Karpas-422 (cell line): ENCODE measurements at regions not wholly inside any gene's neighbourhood (a gene's known extent, or its start where the extent isn't known, plus 50 kb on each side); places are given as distances from the start of the nearest gene placed in this dataset.

Source experiments
- DNase-seq: peaks from one replicate; pipeline ENCODE4 v3.0.0-alpha.2; 2015
- H2AFZ ChIP-seq: fragments of 200-600 bp; sonication (generic); 2 replicates; pipeline ENCODE4 v1.6.1; 2014; ENCODE audit warnings: antibody characterized with exemption, low read length, mixed read lengths
- H3K27ac ChIP-seq: fragments of 200-600 bp; sonication (generic); 2 replicates; pipeline ENCODE4 v1.5.1; 2014; ENCODE audit warnings: mild to moderate bottlenecking, low read length, moderate library complexity
- H3K27me3 ChIP-seq: fragments of 200-600 bp; sonication (generic); 2 replicates; pipeline ENCODE4 v1.6.1; 2014; ENCODE audit warnings: low read length, mixed read lengths
- H3K36me3 ChIP-seq: fragments of 200-600 bp; sonication (generic); 2 replicates; pipeline ENCODE4 v1.6.1; 2014; ENCODE audit warnings: low read length, mixed read lengths; ENCODE audit not compliant: insufficient read depth
- H3K4me1 ChIP-seq: fragments of 200-600 bp; sonication (generic); 2 replicates; pipeline ENCODE4 v1.6.1; 2014; ENCODE audit warnings: mild to moderate bottlenecking, low read length, mixed read lengths
- H3K4me2 ChIP-seq: fragments of 200-600 bp; sonication (generic); 2 replicates; pipeline ENCODE4 v1.6.1; 2014; ENCODE audit warnings: low read length, low read depth, mild to moderate bottlenecking; ENCODE audit not compliant: poor library complexity, severe bottlenecking
- H3K4me3 ChIP-seq: fragments of 200-600 bp; sonication (generic); 2 replicates; pipeline ENCODE4 v1.5.1; 2014; ENCODE audit warnings: mild to moderate bottlenecking, antibody characterized with exemption, low read length, mixed read lengths
- H3K79me2 ChIP-seq: fragments of 200-600 bp; sonication (generic); 2 replicates; pipeline ENCODE4 v1.6.1; 2014; ENCODE audit warnings: mild to moderate bottlenecking, low read length, mixed read lengths
- H3K9ac ChIP-seq: fragments of 200-600 bp; sonication (generic); 2 replicates; pipeline ENCODE4 v1.6.0; 2014; ENCODE audit warnings: low read length
- H3K9me2 ChIP-seq: fragments of 200-600 bp; sonication (generic), shearing (Covaris generic); replicated peaks from 2 replicates; pipeline ENCODE4 v1.6.0; 2014; ENCODE audit warnings: mild to moderate bottlenecking, low read length, moderate library complexity; ENCODE audit not compliant: insufficient read depth
- H3K9me3 ChIP-seq: fragments of 300-700, 200-600 bp; sonication (generic); 2 replicates; pipeline ENCODE4 v1.6.1; 2014; ENCODE audit warnings: low read length, mixed read lengths
- H4K20me1 ChIP-seq: fragments of 200-600 bp; sonication (generic); 2 replicates; pipeline ENCODE4 v1.6.1; 2014; ENCODE audit warnings: mild to moderate bottlenecking, antibody characterized with exemption, low read length, low read depth; ENCODE audit not compliant: insufficient read depth

GRCh38 chr3:83011481-83011880, 1250.0 kb upstream of the GBE1 start:
- no peaks in the 10 kb centered on the region for H3K9me2 ChIP-seq
- no peaks in the 10 kb centered on the region for H3K79me2 ChIP-seq

GRCh38 chr3:83003917-83004316, 1242.5 kb upstream of the GBE1 start:
- DNase-seq: no peak
- Histone ChIP-seq H2AFZ (no peak overlapping the region), H3K27ac (no peak overlapping the region)

More at GRCh38 chr3:83011481-83011880, 1250.0 kb upstream of the GBE1 start:
- H3K9me3 ChIP-seq: peaks cover 28% of the 10 kb centered on the region
- no peak overlapping the region for H3K4me3 ChIP-seq
- no peaks in the 10 kb centered on the region for H3K36me3 ChIP-seq
- H3K27ac ChIP-seq: no peak overlapping the region
- H2AFZ ChIP-seq: no peak overlapping the region
- H3K4me1 ChIP-seq: no peaks in the 10 kb centered on the region
- no peak overlapping the region for H3K4me2 ChIP-seq
- H3K27me3 ChIP-seq: no peaks in the 10 kb centered on the region
- no peak overlapping the region for H3K9ac ChIP-seq
- H4K20me1 ChIP-seq: no peaks in the 10 kb centered on the region
- no peak for DNase-seq

GRCh38 chr3:83002869-83003445, 1241.5 kb upstream of the GBE1 start:
- H3K27ac ChIP-seq: no peak overlapping the region
- no peaks in the 10 kb centered on the region for H3K9me2 ChIP-seq
- H3K4me1 ChIP-seq: no peaks in the 10 kb centered on the region
- H3K9ac ChIP-seq: no peak overlapping the region
- H3K79me2 ChIP-seq: no peaks in the 10 kb centered on the region
- no peaks in the 10 kb centered on the region for H4K20me1 ChIP-seq
- H3K27me3 ChIP-seq: no peaks in the 10 kb centered on the region
- H3K4me2 ChIP-seq: no peak overlapping the region
- peaks cover 21% of the 10 kb centered on the region for H3K9me3 ChIP-seq
- no peak overlapping the region for H3K4me3 ChIP-seq
- DNase-seq: no peak
- H2AFZ ChIP-seq: no peak overlapping the region
- no peaks in the 10 kb centered on the region for H3K36me3 ChIP-seq

More at GRCh38 chr3:83003917-83004316, 1242.5 kb upstream of the GBE1 start:
- H3K9ac ChIP-seq: no peak overlapping the region
- H3K4me1 ChIP-seq: no peaks in the 10 kb centered on the region
- H3K79me2 ChIP-seq: no peaks in the 10 kb centered on the region
- no peaks in the 10 kb centered on the region for H3K27me3 ChIP-seq
- no peak overlapping the region for H3K4me2 ChIP-seq
- H4K20me1 ChIP-seq: no peaks in the 10 kb centered on the region
- H3K4me3 ChIP-seq: no peak overlapping the region
- no peaks in the 10 kb centered on the region for H3K36me3 ChIP-seq
- H3K9me3 ChIP-seq: peaks cover 22% of the 10 kb centered on the region
- no peaks in the 10 kb centered on the region for H3K9me2 ChIP-seq

GRCh38 chr3:82999777-83000176, 1238.3 kb upstream of the GBE1 start:
- peaks cover 14% of the 10 kb centered on the region for H3K9me3 ChIP-seq
- H3K9me2 ChIP-seq: no peaks in the 10 kb centered on the region
- H4K20me1 ChIP-seq: no peaks in the 10 kb centered on the region
- no peaks in the 10 kb centered on the region for H3K4me1 ChIP-seq
- H2AFZ ChIP-seq: no peak overlapping the region
- H3K4me3 ChIP-seq: no peak overlapping the region
- no peak overlapping the region for H3K9ac ChIP-seq
- H3K4me2 ChIP-seq: no peak overlapping the region
- no peak for DNase-seq
- H3K36me3 ChIP-seq: no peaks in the 10 kb centered on the region
- H3K27me3 ChIP-seq: no peaks in the 10 kb centered on the region
- H3K79me2 ChIP-seq: no peaks in the 10 kb centered on the region
- no peak overlapping the region for H3K27ac ChIP-seq

GRCh38 chr3:82978368-82978767, 1216.9 kb upstream of the GBE1 start:
- no peak overlapping the region for H2AFZ ChIP-seq
- no peak overlapping the region for H3K4me2 ChIP-seq
- no peak overlapping the region for H3K27ac ChIP-seq
- DNase-seq: no peak
- H3K9me2 ChIP-seq: no peaks in the 10 kb centered on the region
- no peaks in the 10 kb centered on the region for H3K27me3 ChIP-seq
- no peak overlapping the region for H3K9ac ChIP-seq
- H3K79me2 ChIP-seq: no peaks in the 10 kb centered on the region
- no peaks in the 10 kb centered on the region for H4K20me1 ChIP-seq
- H3K4me1 ChIP-seq: no peaks in the 10 kb centered on the region
- peaks cover 30% of the 10 kb centered on the region for H3K9me3 ChIP-seq
- no peak overlapping the region for H3K4me3 ChIP-seq
- H3K36me3 ChIP-seq: no peaks in the 10 kb centered on the region

- Histone ChIP-seq H3K9me3 (peaks cover 25% of the 10 kb centered on the region), H3K27me3 (no peaks in the 10 kb centered on the region), H3K36me3 (no peaks in the 10 kb centered on the region), H3K4me3 (no peak overlapping the region), H3K4me1 (no peaks in the 10 kb centered on the region), H4K20me1 (no peaks in the 10 kb centered on the region), H3K4me2 (no peak overlapping the region), H3K79me2 (no peaks in the 10 kb centered on the region), H3K27ac (no peak overlapping the region), H3K9ac (no peak overlapping the region), H3K9me2 (no peaks in the 10 kb centered on the region), H2AFZ (no peak overlapping the region)
- no peak for DNase-seq
Observed at GRCh38 chr3:82977871-82978270, 1216.4 kb upstream of the GBE1 start.

GRCh38 chr3:82973791-82974190, 1212.3 kb upstream of the GBE1 start:
- Histone ChIP-seq H4K20me1 (no peaks in the 10 kb centered on the region), H3K4me1 (no peaks in the 10 kb centered on the region), H3K9ac (no peak overlapping the region), H3K4me2 (no peak overlapping the region), H3K27me3 (no peaks in the 10 kb centered on the region), H3K27ac (no peak overlapping the region), H3K9me2 (no peaks in the 10 kb centered on the region), H3K9me3 (peaks cover 31% of the 10 kb centered on the region), H3K36me3 (no peaks in the 10 kb centered on the region), H3K79me2 (no peaks in the 10 kb centered on the region), H2AFZ (no peak overlapping the region), H3K4me3 (no peak overlapping the region)
- DNase-seq: no peak

GRCh38 chr3:82960379-82960778, 1198.9 kb upstream of the GBE1 start:
- H3K79me2 ChIP-seq: no peaks in the 10 kb centered on the region

GRCh38 chr3:82957696-82958095, 1196.3 kb upstream of the GBE1 start:
- no peak overlapping the region for H3K4me2 ChIP-seq
- H3K27ac ChIP-seq: no peak overlapping the region
- peaks cover 31% of the 10 kb centered on the region for H3K9me3 ChIP-seq
- H3K79me2 ChIP-seq: no peaks in the 10 kb centered on the region
- H4K20me1 ChIP-seq: no peaks in the 10 kb centered on the region
- no peak overlapping the region for H3K9ac ChIP-seq
- H3K9me2 ChIP-seq: no peaks in the 10 kb centered on the region
- H3K27me3 ChIP-seq: no peaks in the 10 kb centered on the region
- H3K36me3 ChIP-seq: no peaks in the 10 kb centered on the region
- DNase-seq: no peak
- no peak overlapping the region for H2AFZ ChIP-seq
- H3K4me1 ChIP-seq: no peaks in the 10 kb centered on the region
- no peak overlapping the region for H3K4me3 ChIP-seq

More at GRCh38 chr3:82960379-82960778, 1198.9 kb upstream of the GBE1 start:
- Histone ChIP-seq H3K36me3 (no peaks in the 10 kb centered on the region), H3K9ac (no peak overlapping the region), H3K4me3 (no peak overlapping the region), H3K4me2 (no peak overlapping the region), H3K27me3 (no peaks in the 10 kb centered on the region), H3K27ac (no peak overlapping the region), H3K4me1 (no peaks in the 10 kb centered on the region), H3K9me3 (peaks cover 29% of the 10 kb centered on the region), H2AFZ (no peak overlapping the region), H4K20me1 (no peaks in the 10 kb centered on the region), H3K9me2 (no peaks in the 10 kb centered on the region)
- DNase-seq: no peak
